ENCODE measurements at regions not wholly inside any gene's neighbourhood (a gene's known extent, or its start where the extent isn't known, plus 50 kb on each side); places are given as distances from the start of the nearest gene placed in this dataset.

DNA sequence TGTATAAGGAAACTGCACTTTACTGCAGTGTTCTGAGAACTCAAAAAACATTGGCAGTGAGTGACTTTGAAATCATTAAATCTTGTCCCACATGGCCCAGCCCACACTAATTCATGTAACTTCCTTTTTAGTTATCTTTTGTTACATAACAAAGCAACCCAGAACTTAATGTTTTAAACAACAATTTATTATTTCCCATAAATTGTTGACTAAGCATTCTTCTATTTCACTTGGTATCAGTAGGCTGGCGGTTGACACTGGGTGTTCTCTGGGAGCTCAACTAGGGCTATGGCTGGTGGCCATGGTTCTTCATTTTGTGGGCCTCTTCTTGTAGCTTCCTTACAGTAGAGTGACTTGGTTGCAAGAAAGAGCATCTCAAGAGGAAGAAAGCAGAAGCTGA is 278.4 kb downstream of the RASEF start:
- TF ChIP-seq, protein P1, sequence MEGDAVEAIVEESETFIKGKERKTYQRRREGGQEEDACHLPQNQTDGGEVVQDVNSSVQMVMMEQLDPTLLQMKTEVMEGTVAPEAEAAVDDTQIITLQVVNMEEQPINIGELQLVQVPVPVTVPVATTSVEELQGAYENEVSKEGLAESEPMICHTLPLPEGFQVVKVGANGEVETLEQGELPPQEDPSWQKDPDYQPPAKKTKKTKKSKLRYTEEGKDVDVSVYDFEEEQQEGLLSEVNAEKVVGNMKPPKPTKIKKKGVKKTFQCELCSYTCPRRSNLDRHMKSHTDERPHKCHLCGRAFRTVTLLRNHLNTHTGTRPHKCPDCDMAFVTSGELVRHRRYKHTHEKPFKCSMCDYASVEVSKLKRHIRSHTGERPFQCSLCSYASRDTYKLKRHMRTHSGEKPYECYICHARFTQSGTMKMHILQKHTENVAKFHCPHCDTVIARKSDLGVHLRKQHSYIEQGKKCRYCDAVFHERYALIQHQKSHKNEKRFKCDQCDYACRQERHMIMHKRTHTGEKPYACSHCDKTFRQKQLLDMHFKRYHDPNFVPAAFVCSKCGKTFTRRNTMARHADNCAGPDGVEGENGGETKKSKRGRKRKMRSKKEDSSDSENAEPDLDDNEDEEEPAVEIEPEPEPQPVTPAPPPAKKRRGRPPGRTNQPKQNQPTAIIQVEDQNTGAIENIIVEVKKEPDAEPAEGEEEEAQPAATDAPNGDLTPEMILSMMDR (IDR thresholded peaks at IDR 0.05): no peak
- no peak for TF ChIP-seq POLR2A (IDR thresholded peaks at IDR 0.05)

Measured in esophagus squamous epithelium (tissue), 4 donors.